ENCODE measurements at regions not wholly inside any gene's neighbourhood (a gene's known extent, or its start where the extent isn't known, plus 50 kb on each side); places are given as distances from the start of the nearest gene placed in this dataset.

DNA sequence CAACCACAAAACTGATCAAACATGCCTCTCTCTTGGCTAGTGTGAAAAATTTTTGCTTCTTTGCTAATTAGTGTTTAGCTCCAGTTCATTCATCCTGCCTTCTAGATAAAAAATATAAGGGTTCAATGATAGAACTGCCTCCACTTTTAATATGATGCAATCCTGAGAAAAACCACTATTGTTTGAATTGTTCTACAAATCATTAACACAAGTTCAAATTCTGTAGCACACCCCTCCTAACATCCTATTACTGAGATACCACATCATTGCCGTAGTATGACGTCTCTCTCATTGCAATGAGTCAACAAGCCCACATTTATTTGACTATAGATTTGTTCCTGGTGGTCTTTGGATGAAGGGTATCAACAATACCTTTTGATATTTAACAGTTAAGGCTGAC is 365.8 kb upstream of the OPRM1 start:
- Histone ChIP-seq H3K14ac (replicated peaks; ENCODE audit: low read depth, low read length) (no peak overlapping the region), H3K56ac (ENCODE audit: extremely low read depth, insufficient read depth, low read length) (no peak overlapping the region), H2BK15ac (ENCODE audit: low read depth, low read length) (no peak overlapping the region), H3K9me1 (ENCODE audit: insufficient read depth, low read length) (no peaks in the 10 kb centered on the region), H2BK5ac (ENCODE audit: low read depth, low read length, poor library complexity, severe bottlenecking) (no peak overlapping the region), H2AFZ (replicated peaks; ENCODE audit: low read length, poor library complexity) (no peak overlapping the region), H3K9me3 (ENCODE audit: control insufficient read depth, insufficient read depth, low read length) (peaks cover 5% of the 10 kb centered on the region; the same call in 1 of the 2 replicates), H3K4me2 (ENCODE audit: low read depth, low read length) (no peak overlapping the region), H4K5ac (ENCODE audit: low read depth, low read length) (no peak overlapping the region), H4K20me1 (ENCODE audit: insufficient read depth, low read length) (no peaks in the 10 kb centered on the region), H3K9ac (ENCODE audit: low read depth, low read length) (no peak overlapping the region), H3K36me3 (ENCODE audit: control insufficient read depth, insufficient read depth, low read length) (no peaks in the 10 kb centered on the region), H3K27me3 (ENCODE audit: control insufficient read depth, insufficient read depth, low read length) (no peaks in the 10 kb centered on the region), H3K4ac (ENCODE audit: low read depth, low read length) (no peak overlapping the region), H2AK9ac (replicated peaks; ENCODE audit: low read depth, low read length, poor library complexity) (no peak overlapping the region), H2BK120ac (ENCODE audit: low read depth, low read length) (no peak overlapping the region), H3K27ac (ENCODE audit: insufficient read depth, low read length) (no peak overlapping the region), H3K4me3 (ENCODE audit: insufficient read depth, low read depth, low read length) (no peak overlapping the region), H4K8ac (ENCODE audit: low read depth in 2 of 2, low read length in 2 of 2) (no peak overlapping the region), H3K23ac (ENCODE audit: low read depth, low read length) (no peak overlapping the region), H4K91ac (ENCODE audit: insufficient read depth, low read depth, low read length) (no peak overlapping the region), H2AK5ac (ENCODE audit: low read depth, low read length) (no peak overlapping the region), H2BK20ac (ENCODE audit: low read depth, low read length) (no peak overlapping the region), H3K79me1 (ENCODE audit: low read depth in 1 of 2, low read length in 2 of 2) (no peaks in the 10 kb centered on the region), H3K18ac (ENCODE audit: low read depth, low read length) (no peak overlapping the region), H3K4me1 (ENCODE audit: control insufficient read depth, insufficient read depth, low read length) (no peaks in the 10 kb centered on the region)
- dilution Hi-C loops (cut with HindIII; ENCODE audit: low sequenced_read_pairs, unreplicated experiment): no loop called here
- intact Hi-C loops (cut with micrococcal nuclease): no loop called here
- no CpG with 5 or more reads among the region's 2 CpGs for WGBS, 2 experiments (ENCODE audit: extremely low coverage in 2 of 2, insufficient read length in 1 of 2)
- ChIA-PET POLR2A (ENCODE audit: unreplicated experiment) (no interaction called here), CTCF (no interaction called here)
- DNase-seq (no peak), ATAC-seq (ENCODE audit: low read depth) (no peak)
- BruUV-seq (replicated peaks): no TSS peak
- TF ChIP-seq RFX5 (IDR thresholded peaks at IDR 0.05; ENCODE audit: low read depth, low read length) (no peak), CEBPB (IDR thresholded peaks at IDR 0.05; ENCODE audit: low read depth, low read length) (peak; percentile 26; the same call in 1 of the 2 replicates)
- in situ Hi-C loops (cut with MboI; ENCODE audit: low sequenced_read_pairs): no loop called here
